ENCODE measurements at regions not wholly inside any gene's neighbourhood (a gene's known extent, or its start where the extent isn't known, plus 50 kb on each side); places are given as distances from the start of the nearest gene placed in this dataset.

- TF ChIP-seq ATF2 (CRISPR knock-in tag; IDR thresholded peaks at IDR 0.05; ENCODE audit: borderline replicate concordance, low read depth) (no peak), CREB1 (CRISPR knock-in tag; IDR thresholded peaks at IDR 0.05) (no peak), NR2C2 (CRISPR knock-in tag; IDR thresholded peaks at IDR 0.05) (no peak)
- TF ChIP-seq, protein P1, sequence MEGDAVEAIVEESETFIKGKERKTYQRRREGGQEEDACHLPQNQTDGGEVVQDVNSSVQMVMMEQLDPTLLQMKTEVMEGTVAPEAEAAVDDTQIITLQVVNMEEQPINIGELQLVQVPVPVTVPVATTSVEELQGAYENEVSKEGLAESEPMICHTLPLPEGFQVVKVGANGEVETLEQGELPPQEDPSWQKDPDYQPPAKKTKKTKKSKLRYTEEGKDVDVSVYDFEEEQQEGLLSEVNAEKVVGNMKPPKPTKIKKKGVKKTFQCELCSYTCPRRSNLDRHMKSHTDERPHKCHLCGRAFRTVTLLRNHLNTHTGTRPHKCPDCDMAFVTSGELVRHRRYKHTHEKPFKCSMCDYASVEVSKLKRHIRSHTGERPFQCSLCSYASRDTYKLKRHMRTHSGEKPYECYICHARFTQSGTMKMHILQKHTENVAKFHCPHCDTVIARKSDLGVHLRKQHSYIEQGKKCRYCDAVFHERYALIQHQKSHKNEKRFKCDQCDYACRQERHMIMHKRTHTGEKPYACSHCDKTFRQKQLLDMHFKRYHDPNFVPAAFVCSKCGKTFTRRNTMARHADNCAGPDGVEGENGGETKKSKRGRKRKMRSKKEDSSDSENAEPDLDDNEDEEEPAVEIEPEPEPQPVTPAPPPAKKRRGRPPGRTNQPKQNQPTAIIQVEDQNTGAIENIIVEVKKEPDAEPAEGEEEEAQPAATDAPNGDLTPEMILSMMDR (IDR thresholded peaks at IDR 0.05) = no peak
These were observed 102.8 kb upstream of the SAMD11 start for GRCh38 chr1:820962-821361.
